GM13977 (cell line): ENCODE measurements at regions not wholly inside any gene's neighbourhood (a gene's known extent, or its start where the extent isn't known, plus 50 kb on each side); places are given as distances from the start of the nearest gene placed in this dataset.

Experiments
- DNase-seq: peaks from one replicate; pipeline ENCODE4 v3.0.0; 2012; ENCODE audit warnings: low spot score
- in situ Hi-C: fragments of 300-500 bp; cut with MboI; formaldehyde crosslinking; loops from one replicate; pipeline ENCODE4 v1.12.0; 2022; ENCODE audit warnings: low sequenced_read_pairs, low pct_unique_long_range_greater_than_20kb, mixed read lengths, inconsistent platforms; ENCODE audit not compliant: unreplicated experiment
- TF ChIP-seq, protein P1 (sequence below): IDR thresholded peaks from 2 replicates; pipeline ENCODE4 v1.5.1; 2012; ENCODE audit warnings: mild to moderate bottlenecking, control low read depth; ENCODE audit not compliant: insufficient read depth; ENCODE audit errors: extremely low read depth, missing control alignments

DNA sequence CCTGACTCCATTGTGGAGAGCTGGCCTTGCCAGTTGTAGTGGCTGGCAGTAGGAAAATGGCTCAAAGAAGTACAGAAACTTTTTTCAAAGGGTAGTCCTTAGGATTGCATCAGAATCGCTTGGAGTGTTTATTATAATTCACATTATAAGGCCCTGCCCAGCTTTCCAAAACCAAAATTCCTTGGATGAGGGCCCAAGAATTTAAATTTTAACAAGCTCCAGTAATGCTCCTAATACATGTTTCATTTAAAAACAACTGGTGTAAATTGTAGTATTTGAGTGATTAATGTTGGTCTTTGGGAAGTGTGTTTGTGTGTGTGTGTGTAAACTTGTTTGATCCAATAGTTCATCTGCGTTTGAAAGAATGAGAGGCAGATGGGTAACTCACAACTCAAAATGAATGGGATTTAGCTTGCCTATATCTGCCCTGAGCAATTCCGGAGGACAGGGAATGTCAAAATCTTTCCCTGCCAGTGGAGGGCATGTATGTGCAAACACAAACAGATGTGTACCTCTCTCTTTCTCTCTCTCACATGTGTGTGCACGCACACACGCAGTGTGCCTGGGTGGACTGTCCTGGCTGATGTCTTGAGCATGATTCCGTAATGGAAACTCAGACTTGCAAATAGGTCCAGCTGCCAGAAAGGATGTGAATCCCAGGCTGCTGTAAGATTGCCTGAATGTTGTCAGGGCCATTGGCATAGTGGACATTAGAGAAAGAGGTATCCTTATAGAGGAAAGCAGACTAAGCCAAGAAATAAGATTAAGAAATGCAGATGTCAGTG is 293.1 kb downstream of the LMX1A start:
- TF ChIP-seq, protein P1, sequence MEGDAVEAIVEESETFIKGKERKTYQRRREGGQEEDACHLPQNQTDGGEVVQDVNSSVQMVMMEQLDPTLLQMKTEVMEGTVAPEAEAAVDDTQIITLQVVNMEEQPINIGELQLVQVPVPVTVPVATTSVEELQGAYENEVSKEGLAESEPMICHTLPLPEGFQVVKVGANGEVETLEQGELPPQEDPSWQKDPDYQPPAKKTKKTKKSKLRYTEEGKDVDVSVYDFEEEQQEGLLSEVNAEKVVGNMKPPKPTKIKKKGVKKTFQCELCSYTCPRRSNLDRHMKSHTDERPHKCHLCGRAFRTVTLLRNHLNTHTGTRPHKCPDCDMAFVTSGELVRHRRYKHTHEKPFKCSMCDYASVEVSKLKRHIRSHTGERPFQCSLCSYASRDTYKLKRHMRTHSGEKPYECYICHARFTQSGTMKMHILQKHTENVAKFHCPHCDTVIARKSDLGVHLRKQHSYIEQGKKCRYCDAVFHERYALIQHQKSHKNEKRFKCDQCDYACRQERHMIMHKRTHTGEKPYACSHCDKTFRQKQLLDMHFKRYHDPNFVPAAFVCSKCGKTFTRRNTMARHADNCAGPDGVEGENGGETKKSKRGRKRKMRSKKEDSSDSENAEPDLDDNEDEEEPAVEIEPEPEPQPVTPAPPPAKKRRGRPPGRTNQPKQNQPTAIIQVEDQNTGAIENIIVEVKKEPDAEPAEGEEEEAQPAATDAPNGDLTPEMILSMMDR: no peak
- no peak for DNase-seq
- in situ Hi-C loops: no loop called here

DNA sequence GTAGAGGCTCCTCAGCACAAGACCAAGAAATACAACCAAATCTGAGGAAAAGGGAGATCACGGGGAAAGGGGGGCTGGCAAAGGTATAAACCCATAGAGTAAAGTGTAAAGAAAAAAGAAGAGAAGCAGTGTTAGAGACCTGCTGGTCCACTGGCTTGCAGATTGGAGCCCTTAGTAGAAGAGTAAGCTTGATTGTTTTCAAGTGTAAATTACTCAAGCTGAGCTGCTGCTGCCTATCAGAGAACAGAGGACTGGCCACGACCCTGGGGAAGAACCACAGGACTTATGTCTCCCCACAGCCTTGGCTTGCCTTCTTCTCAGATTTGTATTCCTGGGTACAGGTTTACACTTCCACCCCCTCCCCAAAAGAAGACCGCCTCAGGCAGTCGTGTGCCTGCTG is 294.2 kb downstream of the LMX1A start:
- DNase-seq: no peak
- in situ Hi-C loops: no loop called here
- TF ChIP-seq, protein P1: no peak

DNA sequence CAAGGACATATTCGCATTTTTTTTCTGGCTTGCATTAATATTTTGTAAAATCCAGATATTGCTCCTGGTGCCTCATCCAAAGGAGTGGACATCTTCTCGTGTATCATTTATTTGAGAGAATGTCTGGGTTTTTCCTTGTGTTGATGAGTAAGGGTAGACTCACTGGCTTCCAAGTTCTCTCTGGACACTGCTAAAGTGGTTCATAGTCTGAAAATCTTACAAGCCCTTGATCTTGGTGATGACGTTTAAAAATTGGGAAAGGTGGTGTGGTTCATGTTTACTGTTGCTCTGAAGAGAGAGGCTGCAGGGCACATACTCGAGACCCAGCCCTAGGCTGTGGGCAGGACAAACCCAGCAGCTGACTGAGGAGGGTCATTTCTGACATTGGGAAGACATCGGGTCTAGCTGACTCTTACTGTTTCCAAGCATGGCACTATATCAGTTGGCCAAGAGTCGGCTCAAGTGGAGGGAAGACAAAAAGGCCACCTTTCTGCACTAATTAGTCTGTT is 296.2 kb downstream of the LMX1A start:
- no peak for DNase-seq
- TF ChIP-seq, protein P1: no peak
- in situ Hi-C loops: no loop called here

DNA sequence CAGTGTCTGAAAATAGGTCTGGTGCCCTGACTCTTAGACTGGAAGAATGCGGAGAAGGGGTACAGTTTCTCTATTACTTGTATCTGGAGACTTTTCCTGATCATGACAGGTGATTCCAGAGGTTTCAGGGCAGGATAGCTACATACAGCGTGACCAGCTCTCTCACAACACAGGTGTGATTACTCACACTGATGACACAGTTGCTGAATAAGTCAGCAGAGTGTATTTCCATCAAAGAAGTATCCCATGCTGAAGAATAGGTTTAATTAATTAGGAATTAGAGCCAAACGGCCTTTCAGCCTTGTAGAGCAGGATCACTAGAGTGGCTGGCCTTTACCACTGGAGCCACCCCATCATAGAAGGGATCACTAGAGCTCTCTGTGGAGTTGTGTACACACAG is 298.6 kb downstream of the LMX1A start:
- TF ChIP-seq, protein P1: no peak
- no peak for DNase-seq
- in situ Hi-C loops: no loop called here

DNA sequence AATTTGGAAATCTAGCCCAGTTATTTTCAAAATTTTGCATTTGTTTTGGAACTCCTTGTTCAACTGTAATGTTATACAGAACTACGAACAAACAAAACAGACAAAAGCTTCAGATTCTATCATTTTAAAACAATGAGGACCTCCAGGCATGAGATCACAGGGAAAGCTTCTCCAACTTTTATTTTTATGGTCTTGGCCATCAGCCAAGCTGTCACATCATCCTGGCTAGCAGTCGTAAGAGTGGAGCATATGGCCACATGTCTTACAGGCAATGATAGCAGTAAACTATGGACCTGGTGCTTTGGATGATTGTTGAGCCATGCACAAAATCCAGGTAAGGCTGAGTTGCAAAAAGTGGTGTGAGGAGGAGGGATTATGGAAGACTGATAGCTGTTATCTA is 299.6 kb downstream of the LMX1A start:
- in situ Hi-C loops: no loop called here
- no peak for DNase-seq
- TF ChIP-seq, protein P1: no peak

DNA sequence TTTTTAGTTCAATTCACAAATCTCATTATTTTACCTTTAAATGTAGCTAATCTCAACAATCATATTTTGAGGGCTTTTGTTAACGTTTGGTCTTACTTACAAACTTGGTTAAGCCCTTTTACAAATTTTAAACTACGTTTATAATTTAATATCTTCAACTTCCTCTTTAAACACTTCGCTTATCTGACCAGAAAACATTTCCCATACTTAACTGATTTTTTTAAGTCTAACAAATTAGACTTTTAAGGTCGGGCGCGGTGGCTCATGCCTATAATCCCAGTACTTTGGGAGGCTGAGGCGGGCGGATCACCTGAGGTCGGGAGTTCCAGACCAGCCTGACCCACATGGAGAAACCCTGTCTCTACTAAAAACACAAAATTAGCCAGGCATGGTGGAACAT is 300.9 kb downstream of the LMX1A start:
- in situ Hi-C loops: no loop called here
- TF ChIP-seq, protein P1: no peak
- DNase-seq: no peak
